Testis (tissue), 2 donors: ENCODE measurements at regions not wholly inside any gene's neighbourhood (a gene's known extent, or its start where the extent isn't known, plus 50 kb on each side); places are given as distances from the start of the nearest gene placed in this dataset.

Experiments
- DNase-seq: peaks from one replicate; pipeline ENCODE4 v3.0.0-alpha.2; 2019
- H3K27ac ChIP-seq, 2 donors: fragments of 200-600 bp; sonication (generic); one replicate each; pipeline ENCODE4 v1.5.1; 2019
- H3K27me3 ChIP-seq: fragments of 200-600 bp; sonication (generic); one replicate; pipeline ENCODE4 v1.5.1; 2019
- H3K36me3 ChIP-seq: fragments of 200-600 bp; sonication (generic); one replicate; pipeline ENCODE4 v1.5.1; 2017; ENCODE audit warnings: low read depth; ENCODE audit errors: missing control alignments
- H3K4me1 ChIP-seq: fragments of 200-600 bp; sonication (generic); one replicate; pipeline ENCODE4 v1.5.1; 2019
- H3K4me3 ChIP-seq, 2 donors: fragments of 200-600 bp; sonication (generic); one replicate each; pipeline ENCODE4 v1.5.1; 2017 to 2019
- H3K9me3 ChIP-seq: fragments of 200-600 bp; sonication (generic); one replicate; pipeline ENCODE4 v1.5.1; 2017
- POLR2A ChIP-seq: fragments of 450-650 bp; IDR thresholded peaks from one replicate; pipeline ENCODE4 v1.6.1; 2017; ENCODE audit warnings: antibody characterized with exemption, mild to moderate bottlenecking, moderate library complexity
- WGBS, 2 donors: methylation state at CpG; one replicate each; pipeline ENCODE4 v1.1.5; 2018; 5-methylcytosine and 5-hydroxymethylcytosine counted together
- intact Hi-C: fragments of 100-400 bp; cut with DNase I; formaldehyde crosslinking; loops from one replicate; pipeline ENCODE4 v1.15.1; 2023; ENCODE audit warnings: low total_unique reads
- TF ChIP-seq, protein P1 (sequence below), 3 experiments: fragments of 450-650 bp in 2 of 3; fragments of 200-600 bp in 1 of 3; sonication (generic) in 1 of 3; IDR thresholded peaks; one replicate each; pipeline ENCODE4 v1.5.1; 2016 to 2019; ENCODE audit warnings: antibody characterized with exemption in 3 of 3, mild to moderate bottlenecking in 2 of 3, moderate library complexity in 1 of 3

DNA sequence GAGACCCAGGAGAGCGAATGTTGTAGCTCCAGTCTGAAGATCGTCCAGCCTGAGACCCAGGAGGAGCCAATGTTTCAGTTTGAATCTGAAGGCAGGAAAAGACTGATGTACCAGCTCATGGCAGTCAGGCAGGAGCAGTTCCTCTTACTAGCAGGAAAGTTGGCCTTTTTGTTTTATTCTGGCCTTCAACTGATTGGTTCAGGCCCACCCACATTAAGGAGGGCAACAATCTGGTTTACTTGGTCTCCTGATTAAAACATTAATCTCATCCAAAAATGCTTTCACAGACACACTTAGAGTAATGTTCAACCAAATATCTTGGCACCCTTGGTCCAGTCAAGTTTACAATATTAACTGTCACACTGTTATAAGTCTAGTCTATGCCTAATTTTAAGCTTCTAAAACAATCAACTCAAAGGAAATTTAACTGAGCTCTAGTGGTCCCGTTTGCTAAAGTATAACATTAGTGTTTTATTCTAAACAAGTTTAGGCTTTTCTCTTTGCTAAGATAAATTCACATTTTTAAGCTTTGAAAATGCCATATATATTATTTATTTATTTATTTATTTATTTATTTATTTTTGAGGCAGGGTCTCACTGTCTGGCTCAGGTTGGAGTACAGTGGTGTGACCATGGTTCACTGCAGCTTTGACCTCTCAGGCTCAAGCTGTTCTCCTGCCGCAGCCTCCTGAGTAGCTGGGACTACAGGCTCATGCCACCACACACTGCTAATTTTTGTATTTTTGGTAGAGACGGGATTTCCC is 275.5 kb upstream of the SLC35B3 start:
- no peaks in the 10 kb centered on the region for H3K36me3 ChIP-seq
- no peaks in the 10 kb centered on the region for H3K9me3 ChIP-seq
- no peak for TF ChIP-seq POLR2A
- TF ChIP-seq, protein P1, sequence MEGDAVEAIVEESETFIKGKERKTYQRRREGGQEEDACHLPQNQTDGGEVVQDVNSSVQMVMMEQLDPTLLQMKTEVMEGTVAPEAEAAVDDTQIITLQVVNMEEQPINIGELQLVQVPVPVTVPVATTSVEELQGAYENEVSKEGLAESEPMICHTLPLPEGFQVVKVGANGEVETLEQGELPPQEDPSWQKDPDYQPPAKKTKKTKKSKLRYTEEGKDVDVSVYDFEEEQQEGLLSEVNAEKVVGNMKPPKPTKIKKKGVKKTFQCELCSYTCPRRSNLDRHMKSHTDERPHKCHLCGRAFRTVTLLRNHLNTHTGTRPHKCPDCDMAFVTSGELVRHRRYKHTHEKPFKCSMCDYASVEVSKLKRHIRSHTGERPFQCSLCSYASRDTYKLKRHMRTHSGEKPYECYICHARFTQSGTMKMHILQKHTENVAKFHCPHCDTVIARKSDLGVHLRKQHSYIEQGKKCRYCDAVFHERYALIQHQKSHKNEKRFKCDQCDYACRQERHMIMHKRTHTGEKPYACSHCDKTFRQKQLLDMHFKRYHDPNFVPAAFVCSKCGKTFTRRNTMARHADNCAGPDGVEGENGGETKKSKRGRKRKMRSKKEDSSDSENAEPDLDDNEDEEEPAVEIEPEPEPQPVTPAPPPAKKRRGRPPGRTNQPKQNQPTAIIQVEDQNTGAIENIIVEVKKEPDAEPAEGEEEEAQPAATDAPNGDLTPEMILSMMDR (IDR thresholded peaks at IDR 0.05): no peak
- no peaks in the 10 kb centered on the region for H3K4me1 ChIP-seq
- intact Hi-C loops: no loop called here
- no peak for DNase-seq
- WGBS, 2 donors: 81 to 84% methylated on average over 5 of the region's 5 CpGs
- no peaks in the 10 kb centered on the region for H3K27me3 ChIP-seq
- no peak overlapping the region for H3K4me3 ChIP-seq
- H3K27ac ChIP-seq: no peak overlapping the region

DNA sequence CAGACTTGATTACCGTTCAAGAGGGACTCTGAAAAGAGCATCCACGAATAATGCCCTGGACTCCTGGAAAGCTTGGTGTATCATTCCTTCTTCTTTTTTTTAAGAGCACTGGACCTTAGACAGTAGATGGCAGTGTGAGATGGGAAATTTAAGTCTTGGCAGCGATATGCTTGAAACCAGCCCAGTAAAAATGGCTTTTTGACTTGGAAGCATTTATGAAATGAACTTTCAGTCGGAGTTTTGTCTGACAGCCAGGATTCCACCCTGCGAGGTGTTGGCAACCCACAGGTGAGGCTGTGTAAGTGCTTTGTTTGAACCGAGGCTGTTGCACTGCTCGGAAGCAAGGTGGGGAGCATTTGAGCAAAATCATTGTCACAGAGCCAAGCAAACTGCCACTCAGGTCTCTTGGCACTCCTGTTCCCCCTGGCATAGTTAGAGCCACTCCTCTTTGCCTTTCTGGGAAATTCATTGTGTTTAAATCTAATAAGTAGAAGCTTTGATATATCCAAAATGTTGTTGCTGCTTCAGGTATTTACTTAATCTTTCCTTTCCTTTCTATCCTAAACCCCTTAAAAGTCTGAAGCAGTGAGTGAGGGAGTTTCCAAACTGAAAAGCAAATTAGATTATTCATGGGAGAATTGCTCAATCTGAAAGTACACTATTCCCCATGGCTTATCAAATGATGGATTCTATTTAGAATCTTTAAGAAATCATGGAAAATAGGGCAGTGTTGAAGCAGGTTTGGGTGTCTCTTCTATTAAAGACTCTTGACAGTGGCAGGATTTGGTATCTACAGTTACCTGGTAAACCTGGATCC is 272.8 kb upstream of the SLC35B3 start:
- no peak for DNase-seq
- H3K9me3 ChIP-seq: no peaks in the 10 kb centered on the region

DNA sequence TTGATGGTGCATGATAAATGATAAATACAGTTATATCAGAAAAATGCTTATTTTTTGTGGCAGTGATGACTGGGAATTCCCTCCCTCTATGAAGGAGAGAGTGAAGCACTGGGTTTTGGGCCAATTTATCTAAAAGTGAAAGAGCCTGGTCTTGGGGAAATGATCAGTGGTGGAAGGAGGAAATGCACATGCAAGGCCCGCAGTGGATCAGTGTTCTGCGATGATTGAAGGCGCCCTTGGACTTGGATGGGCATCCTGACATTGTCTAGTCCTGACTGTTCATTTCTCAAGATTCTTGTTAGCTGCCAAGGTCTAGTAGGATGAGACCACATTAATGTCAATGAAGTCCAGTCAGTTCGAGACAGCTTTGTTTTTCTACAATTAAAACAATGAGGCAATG is 272.0 kb upstream of the SLC35B3 start:
- no peaks in the 10 kb centered on the region for H3K27me3 ChIP-seq
- H3K4me3 ChIP-seq: no peak overlapping the region
- 79 to 82% methylated on average over 4 of the region's 4 CpGs for WGBS, 2 donors
- TF ChIP-seq, protein P1 (IDR thresholded peaks at IDR 0.05): no peak
- TF ChIP-seq POLR2A: no peak
- no peaks in the 10 kb centered on the region for H3K4me1 ChIP-seq
- H3K9me3 ChIP-seq: no peaks in the 10 kb centered on the region
- intact Hi-C loops: no loop called here
- H3K27ac ChIP-seq: no peak overlapping the region
- DNase-seq: no peak
- H3K36me3 ChIP-seq: no peaks in the 10 kb centered on the region

More for the DNA sequence above, 272.8 kb upstream of the SLC35B3 start:
- 34 to 35% methylated on average over 7 of the region's 7 CpGs for WGBS, 2 donors
- Histone ChIP-seq H3K27me3 (no peaks in the 10 kb centered on the region), H3K36me3 (no peaks in the 10 kb centered on the region), H3K4me1 (no peaks in the 10 kb centered on the region), H3K27ac (no peak overlapping the region), H3K4me3 (no peak overlapping the region)
- intact Hi-C loops: no loop called here
- TF ChIP-seq, protein P1 (IDR thresholded peaks at IDR 0.05): no peak
- TF ChIP-seq POLR2A: no peak

DNA sequence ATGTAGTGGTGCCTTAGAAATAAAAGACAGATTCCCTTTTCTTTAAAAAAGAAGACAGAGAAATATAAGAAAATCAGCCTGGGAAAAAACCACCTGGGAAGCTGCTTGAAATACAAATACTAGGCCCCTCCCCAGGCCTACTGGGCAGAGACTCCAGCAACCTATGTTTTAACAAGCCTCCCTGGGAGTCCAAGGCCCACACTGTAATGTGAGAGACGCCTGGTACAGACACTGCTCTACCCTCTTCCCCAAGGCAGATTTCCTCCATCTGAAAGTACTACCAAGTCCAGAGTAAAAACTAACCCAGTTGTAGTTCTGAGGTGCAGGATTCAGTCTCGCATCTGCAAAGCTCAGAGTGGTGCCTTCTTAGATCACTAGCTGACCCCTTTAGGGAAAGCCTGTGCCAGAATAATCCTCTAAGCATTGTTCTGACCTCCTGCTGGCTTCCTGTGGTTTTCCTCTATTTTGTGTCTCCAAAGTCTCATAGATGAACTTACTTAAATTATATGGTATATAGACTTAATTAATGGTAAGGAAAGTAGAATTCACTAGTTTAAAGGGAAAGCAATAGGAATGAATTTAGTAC is 270.2 kb upstream of the SLC35B3 start:
- intact Hi-C loops: no loop called here

More for the DNA sequence above, 270.2 kb upstream of the SLC35B3 start:
- Histone ChIP-seq H3K36me3 (no peaks in the 10 kb centered on the region), H3K27me3 (no peaks in the 10 kb centered on the region), H3K4me3 (no peak overlapping the region), H3K9me3 (no peaks in the 10 kb centered on the region), H3K27ac (no peak overlapping the region), H3K4me1 (no peaks in the 10 kb centered on the region)
- no peak for DNase-seq
- TF ChIP-seq, protein P1 (IDR thresholded peaks at IDR 0.05): no peak
- TF ChIP-seq POLR2A: no peak
- WGBS, 2 donors: 23 to 39% methylated on average over 2 of the region's 2 CpGs
